ENCODE measurements at regions not wholly inside any gene's neighbourhood (a gene's known extent, or its start where the extent isn't known, plus 50 kb on each side); places are given as distances from the start of the nearest gene placed in this dataset.

DNA sequence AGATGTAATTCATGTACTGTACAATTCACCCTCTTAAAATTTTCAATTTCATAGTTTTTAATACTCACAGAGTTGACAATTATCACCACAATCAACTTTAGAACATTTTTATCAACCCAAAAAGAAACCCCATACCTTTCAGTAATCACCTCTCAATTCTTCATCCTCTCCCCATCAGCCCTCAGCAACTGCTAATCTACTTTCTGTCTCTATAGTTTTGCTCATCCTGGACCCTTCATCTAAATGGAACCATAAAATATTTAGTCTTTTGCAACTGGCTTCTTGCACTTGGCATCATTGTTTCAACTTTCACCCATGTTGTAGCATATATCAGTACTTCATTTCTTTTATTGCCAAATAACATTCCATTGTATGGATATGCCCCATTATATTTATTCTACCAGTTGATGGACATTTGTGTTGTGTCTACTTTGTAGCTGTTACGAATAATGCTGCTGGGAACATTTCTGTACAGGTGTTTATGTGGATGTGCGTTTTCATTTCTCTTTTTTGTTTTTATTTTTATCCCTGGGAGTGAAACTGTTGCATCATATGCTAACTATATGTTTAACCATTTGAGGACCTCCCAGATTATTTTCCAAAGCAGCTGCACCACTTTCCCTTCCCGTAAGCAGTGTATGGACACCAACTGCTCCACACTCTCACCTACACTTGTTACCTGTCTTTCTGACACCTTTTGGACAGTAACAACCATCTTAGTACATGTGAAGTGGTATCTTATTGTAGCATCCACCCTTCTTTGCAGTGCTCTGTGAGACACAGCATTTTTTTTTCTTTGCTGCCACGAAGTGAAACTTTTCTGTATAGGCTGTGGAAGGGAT lies 65.4 kb upstream of the APBB1IP start:
- Histone ChIP-seq H2AFZ (no peak overlapping the region), H4K20me1 (replicated peaks; ENCODE audit: insufficient read depth) (no peaks in the 10 kb centered on the region), H3K4me3 (no peak overlapping the region), H3K27me3 (ENCODE audit: insufficient read depth) (no peaks in the 10 kb centered on the region), H3K4me1 (ENCODE audit: insufficient read depth) (no peaks in the 10 kb centered on the region), H3K9me2 (ENCODE audit: insufficient read depth) (no peaks in the 10 kb centered on the region), H3F3A (replicated peaks; ENCODE audit: low read depth) (no peaks in the 10 kb centered on the region), H3K79me2 (replicated peaks; ENCODE audit: insufficient read depth) (no peaks in the 10 kb centered on the region), H3K27ac (ENCODE audit: low read depth) (no peak overlapping the region), H3K36me3 (ENCODE audit: insufficient read depth) (no peaks in the 10 kb centered on the region; the same call in 1 of the 2 replicates), H3K4me2 (no peak overlapping the region)
- no peak for ATAC-seq
- Mint-ChIP-seq H3K4me1 (peaks cover 4% of the 10 kb centered on the region), H3K9me3 (no peaks in the 10 kb centered on the region), H3K4me3 (no peak overlapping the region), H3K27ac (no peak overlapping the region), H3K36me3 (ENCODE audit: low read depth) (no peaks in the 10 kb centered on the region), H3K27me3 (ENCODE audit: insufficient read depth, low read depth, poor library complexity) (no peaks in the 10 kb centered on the region)
- TF ChIP-seq, protein P1, sequence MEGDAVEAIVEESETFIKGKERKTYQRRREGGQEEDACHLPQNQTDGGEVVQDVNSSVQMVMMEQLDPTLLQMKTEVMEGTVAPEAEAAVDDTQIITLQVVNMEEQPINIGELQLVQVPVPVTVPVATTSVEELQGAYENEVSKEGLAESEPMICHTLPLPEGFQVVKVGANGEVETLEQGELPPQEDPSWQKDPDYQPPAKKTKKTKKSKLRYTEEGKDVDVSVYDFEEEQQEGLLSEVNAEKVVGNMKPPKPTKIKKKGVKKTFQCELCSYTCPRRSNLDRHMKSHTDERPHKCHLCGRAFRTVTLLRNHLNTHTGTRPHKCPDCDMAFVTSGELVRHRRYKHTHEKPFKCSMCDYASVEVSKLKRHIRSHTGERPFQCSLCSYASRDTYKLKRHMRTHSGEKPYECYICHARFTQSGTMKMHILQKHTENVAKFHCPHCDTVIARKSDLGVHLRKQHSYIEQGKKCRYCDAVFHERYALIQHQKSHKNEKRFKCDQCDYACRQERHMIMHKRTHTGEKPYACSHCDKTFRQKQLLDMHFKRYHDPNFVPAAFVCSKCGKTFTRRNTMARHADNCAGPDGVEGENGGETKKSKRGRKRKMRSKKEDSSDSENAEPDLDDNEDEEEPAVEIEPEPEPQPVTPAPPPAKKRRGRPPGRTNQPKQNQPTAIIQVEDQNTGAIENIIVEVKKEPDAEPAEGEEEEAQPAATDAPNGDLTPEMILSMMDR (conservative IDR thresholded peaks at IDR 0.05; ENCODE audit: low read depth in 2 of 2) = no peak
- TF ChIP-seq, protein P2, sequence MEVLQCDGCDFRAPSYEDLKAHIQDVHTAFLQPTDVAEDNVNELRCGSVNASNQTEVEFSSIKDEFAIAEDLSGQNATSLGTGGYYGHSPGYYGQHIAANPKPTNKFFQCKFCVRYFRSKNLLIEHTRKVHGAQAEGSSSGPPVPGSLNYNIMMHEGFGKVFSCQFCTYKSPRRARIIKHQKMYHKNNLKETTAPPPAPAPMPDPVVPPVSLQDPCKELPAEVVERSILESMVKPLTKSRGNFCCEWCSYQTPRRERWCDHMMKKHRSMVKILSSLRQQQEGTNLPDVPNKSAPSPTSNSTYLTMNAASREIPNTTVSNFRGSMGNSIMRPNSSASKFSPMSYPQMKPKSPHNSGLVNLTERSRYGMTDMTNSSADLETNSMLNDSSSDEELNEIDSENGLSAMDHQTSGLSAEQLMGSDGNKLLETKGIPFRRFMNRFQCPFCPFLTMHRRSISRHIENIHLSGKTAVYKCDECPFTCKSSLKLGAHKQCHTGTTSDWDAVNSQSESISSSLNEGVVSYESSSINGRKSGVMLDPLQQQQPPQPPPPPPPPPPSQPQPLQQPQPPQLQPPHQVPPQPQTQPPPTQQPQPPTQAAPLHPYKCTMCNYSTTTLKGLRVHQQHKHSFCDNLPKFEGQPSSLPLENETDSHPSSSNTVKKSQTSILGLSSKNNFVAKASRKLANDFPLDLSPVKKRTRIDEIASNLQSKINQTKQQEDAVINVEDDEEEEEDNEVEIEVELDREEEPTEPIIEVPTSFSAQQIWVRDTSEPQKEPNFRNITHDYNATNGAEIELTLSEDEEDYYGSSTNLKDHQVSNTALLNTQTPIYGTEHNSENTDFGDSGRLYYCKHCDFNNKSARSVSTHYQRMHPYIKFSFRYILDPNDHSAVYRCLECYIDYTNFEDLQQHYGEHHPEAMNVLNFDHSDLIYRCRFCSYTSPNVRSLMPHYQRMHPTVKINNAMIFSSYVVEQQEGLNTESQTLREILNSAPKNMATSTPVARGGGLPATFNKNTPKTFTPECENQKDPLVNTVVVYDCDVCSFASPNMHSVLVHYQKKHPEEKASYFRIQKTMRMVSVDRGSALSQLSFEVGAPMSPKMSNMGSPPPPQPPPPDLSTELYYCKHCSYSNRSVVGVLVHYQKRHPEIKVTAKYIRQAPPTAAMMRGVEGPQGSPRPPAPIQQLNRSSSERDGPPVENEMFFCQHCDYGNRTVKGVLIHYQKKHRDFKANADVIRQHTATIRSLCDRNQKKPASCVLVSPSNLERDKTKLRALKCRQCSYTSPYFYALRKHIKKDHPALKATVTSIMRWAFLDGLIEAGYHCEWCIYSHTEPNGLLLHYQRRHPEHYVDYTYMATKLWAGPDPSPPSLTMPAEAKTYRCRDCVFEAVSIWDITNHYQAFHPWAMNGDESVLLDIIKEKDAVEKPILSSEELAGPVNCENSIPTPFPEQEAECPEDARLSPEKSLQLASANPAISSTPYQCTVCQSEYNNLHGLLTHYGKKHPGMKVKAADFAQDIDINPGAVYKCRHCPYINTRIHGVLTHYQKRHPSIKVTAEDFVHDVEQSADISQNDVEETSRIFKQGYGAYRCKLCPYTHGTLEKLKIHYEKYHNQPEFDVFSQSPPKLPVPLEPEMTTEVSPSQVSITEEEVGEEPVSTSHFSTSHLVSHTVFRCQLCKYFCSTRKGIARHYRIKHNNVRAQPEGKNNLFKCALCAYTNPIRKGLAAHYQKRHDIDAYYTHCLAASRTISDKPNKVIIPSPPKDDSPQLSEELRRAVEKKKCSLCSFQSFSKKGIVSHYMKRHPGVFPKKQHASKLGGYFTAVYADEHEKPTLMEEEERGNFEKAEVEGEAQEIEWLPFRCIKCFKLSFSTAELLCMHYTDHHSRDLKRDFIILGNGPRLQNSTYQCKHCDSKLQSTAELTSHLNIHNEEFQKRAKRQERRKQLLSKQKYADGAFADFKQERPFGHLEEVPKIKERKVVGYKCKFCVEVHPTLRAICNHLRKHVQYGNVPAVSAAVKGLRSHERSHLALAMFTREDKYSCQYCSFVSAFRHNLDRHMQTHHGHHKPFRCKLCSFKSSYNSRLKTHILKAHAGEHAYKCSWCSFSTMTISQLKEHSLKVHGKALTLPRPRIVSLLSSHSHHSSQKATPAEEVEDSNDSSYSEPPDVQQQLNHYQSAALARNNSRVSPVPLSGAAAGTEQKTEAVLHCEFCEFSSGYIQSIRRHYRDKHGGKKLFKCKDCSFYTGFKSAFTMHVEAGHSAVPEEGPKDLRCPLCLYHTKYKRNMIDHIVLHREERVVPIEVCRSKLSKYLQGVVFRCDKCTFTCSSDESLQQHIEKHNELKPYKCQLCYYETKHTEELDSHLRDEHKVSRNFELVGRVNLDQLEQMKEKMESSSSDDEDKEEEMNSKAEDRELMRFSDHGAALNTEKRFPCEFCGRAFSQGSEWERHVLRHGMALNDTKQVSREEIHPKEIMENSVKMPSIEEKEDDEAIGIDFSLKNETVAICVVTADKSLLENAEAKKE (CRISPR knock-in tag; IDR thresholded peaks at IDR 0.05) = no peak
- TF ChIP-seq, protein P3, sequence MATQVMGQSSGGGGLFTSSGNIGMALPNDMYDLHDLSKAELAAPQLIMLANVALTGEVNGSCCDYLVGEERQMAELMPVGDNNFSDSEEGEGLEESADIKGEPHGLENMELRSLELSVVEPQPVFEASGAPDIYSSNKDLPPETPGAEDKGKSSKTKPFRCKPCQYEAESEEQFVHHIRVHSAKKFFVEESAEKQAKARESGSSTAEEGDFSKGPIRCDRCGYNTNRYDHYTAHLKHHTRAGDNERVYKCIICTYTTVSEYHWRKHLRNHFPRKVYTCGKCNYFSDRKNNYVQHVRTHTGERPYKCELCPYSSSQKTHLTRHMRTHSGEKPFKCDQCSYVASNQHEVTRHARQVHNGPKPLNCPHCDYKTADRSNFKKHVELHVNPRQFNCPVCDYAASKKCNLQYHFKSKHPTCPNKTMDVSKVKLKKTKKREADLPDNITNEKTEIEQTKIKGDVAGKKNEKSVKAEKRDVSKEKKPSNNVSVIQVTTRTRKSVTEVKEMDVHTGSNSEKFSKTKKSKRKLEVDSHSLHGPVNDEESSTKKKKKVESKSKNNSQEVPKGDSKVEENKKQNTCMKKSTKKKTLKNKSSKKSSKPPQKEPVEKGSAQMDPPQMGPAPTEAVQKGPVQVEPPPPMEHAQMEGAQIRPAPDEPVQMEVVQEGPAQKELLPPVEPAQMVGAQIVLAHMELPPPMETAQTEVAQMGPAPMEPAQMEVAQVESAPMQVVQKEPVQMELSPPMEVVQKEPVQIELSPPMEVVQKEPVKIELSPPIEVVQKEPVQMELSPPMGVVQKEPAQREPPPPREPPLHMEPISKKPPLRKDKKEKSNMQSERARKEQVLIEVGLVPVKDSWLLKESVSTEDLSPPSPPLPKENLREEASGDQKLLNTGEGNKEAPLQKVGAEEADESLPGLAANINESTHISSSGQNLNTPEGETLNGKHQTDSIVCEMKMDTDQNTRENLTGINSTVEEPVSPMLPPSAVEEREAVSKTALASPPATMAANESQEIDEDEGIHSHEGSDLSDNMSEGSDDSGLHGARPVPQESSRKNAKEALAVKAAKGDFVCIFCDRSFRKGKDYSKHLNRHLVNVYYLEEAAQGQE (IDR thresholded peaks at IDR 0.05; ENCODE audit: unreplicated experiment) = no peak
- TF ChIP-seq, protein P4, sequence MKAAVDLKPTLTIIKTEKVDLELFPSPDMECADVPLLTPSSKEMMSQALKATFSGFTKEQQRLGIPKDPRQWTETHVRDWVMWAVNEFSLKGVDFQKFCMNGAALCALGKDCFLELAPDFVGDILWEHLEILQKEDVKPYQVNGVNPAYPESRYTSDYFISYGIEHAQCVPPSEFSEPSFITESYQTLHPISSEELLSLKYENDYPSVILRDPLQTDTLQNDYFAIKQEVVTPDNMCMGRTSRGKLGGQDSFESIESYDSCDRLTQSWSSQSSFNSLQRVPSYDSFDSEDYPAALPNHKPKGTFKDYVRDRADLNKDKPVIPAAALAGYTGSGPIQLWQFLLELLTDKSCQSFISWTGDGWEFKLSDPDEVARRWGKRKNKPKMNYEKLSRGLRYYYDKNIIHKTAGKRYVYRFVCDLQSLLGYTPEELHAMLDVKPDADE (IDR thresholded peaks at IDR 0.05) = no peak
- TF ChIP-seq EZH2phosphoT487 (IDR thresholded peaks at IDR 0.05; ENCODE audit: unreplicated experiment) = no peak
- TF ChIP-seq ZNF331 (CRISPR knock-in tag; IDR thresholded peaks at IDR 0.05; ENCODE audit: low read depth) = no peak
- TF ChIP-seq JUNB (IDR thresholded peaks at IDR 0.05; ENCODE audit: unreplicated experiment) = no peak
- TF ChIP-seq NANOG (IDR thresholded peaks at IDR 0.05; ENCODE audit: borderline replicate concordance) = no peak
- no peak for TF ChIP-seq CREB1 (CRISPR knock-in tag; IDR thresholded peaks at IDR 0.05; ENCODE audit: low read depth)
- TF ChIP-seq STAT1 (IDR thresholded peaks at IDR 0.05; ENCODE audit: unreplicated experiment) = no peak
- no peak for TF ChIP-seq ZNF114 (CRISPR knock-in tag; IDR thresholded peaks at IDR 0.05)
- TF ChIP-seq POLR2AphosphoS5 (IDR thresholded peaks at IDR 0.05; ENCODE audit: low read depth) = no peak
- no peak for TF ChIP-seq EZH2 (IDR thresholded peaks at IDR 0.05; ENCODE audit: low read depth, unreplicated experiment)
- DNase-seq (ENCODE audit: low spot score) = no peak

All from GM23338 (cell line).